GM18519 (cell line): ENCODE measurements at regions not wholly inside any gene's neighbourhood (a gene's known extent, or its start where the extent isn't known, plus 50 kb on each side); places are given as distances from the start of the nearest gene placed in this dataset.
"Not testable (repeated sequence)": the region's sequence is repeated elsewhere in the genome, so short reads cannot be mapped to it uniquely, and the experiment has no call there.

Source experiments
- ATAC-seq: cut with Tn5 transposase; IDR thresholded peaks from one replicate; pipeline ENCODE4 v1.9.1; 2021; ENCODE audit warnings: mild to moderate bottlenecking, moderate library complexity; ENCODE audit not compliant: unreplicated experiment, low FRiP score

- not testable (repeated sequence) for ATAC-seq
These were observed 52.4 kb upstream of the PMPCB start for GRCh38 chr7:103244865-103245264.

DNA sequence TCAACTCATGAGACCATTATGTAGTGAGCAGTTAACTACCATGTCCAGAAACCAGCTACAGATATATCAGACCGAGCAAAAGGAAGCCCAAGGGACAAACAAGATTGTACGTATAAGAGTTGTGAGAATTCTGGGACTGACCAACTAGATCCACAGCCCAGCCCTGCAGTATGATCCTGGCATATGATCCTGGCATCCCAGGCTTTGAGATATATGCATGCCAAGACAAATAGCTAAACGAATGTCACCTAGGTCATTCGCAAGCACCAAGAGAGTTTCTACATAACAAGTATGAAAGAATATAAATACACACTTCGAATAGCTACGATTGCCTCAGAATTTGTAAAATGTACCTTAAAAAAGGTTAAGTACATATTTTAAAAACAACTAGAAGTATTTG is 56.4 kb upstream of the PMPCB start:
- ATAC-seq, result no peak

GRCh38 chr7:103235824-103236223 is 61.4 kb upstream of the PMPCB start:
- ATAC-seq, result not testable (repeated sequence)

- not testable (repeated sequence) for ATAC-seq
These were observed 62.4 kb upstream of the PMPCB start for GRCh38 chr7:103234877-103235276.

DNA sequence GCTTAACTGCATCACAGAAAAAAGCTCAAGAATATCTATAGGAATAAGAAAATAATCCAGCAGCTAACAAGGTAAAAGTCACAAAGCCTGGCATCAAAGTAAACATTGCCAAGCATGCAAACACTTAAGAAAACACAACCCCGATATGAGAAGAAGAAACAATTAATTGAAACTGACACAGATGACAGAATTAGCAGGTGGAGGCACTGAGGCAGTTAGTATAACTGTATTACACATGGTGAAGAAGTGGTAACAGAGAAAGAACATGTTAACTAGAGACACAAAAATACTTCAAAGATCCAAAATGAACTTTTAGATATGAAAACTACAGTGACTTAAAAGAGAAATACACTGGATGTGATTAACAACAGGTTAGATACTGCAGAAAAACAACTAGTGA is 69.4 kb upstream of the PMPCB start:
- peak; percentile 42 for ATAC-seq

DNA sequence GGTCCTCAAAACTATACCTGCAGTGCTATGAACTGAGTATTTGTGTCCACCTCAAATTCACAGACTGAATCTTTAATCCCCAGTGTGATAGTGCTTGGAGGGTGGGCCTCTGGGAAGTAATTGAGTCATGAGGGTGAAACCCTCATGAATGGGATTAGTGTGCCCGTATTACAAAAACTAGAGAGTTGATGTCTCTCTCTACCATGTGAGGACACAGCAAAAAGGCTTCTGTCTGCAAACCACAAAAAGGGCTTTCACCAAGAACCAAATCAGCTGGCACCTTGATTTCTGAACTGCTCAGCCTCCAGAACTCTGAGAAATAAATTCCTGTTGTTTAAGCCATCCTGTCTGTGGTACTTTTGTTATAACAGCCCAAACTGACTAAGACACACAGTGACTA is 71.4 kb upstream of the PMPCB start:
- ATAC-seq, result not testable (repeated sequence)

GRCh38 chr7:103223065-103223464 is 74.2 kb upstream of the NAPEPLD start:
- ATAC-seq, result not testable (repeated sequence)

- ATAC-seq, result not testable (repeated sequence)
These were observed 62.1 kb upstream of the NAPEPLD start for GRCh38 chr7:103211049-103211448.

DNA sequence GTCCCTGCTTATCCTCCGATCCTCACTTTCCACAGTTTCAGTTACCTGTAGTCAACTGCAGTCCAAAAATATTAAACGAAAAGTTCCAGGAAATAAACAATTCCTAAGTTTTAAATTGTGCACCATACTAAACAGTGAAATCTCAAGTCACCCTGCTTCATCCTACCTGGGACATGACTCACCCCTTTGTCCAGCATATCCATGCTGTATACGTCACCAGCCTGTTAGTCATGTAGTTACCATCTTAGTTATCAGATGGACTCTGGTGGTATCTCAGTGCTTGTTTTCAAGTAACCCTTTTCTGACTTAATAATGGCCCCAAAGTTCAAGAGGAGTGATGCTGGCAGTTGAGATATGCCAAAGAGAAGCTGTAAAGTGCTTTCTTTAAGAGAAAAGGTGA is 50.3 kb upstream of the NAPEPLD start:
- ATAC-seq, result not testable (repeated sequence)
